KBM-7 (cell line): ENCODE measurements at regions not wholly inside any gene's neighbourhood (a gene's known extent, or its start where the extent isn't known, plus 50 kb on each side); places are given as distances from the start of the nearest gene placed in this dataset.

ENCODE experiments used
- DNase-seq: peaks from one replicate; pipeline ENCODE4 v3.0.0-alpha.2; 2015
- in situ Hi-C: fragments of 300-500 bp; cut with MboI; formaldehyde crosslinking; loops from 2 replicates; pipeline ENCODE4 v1.14.3; 2020; ENCODE audit warnings: low sequenced_read_pairs, low pct_unique_long_range_greater_than_20kb, mixed read lengths

DNA sequence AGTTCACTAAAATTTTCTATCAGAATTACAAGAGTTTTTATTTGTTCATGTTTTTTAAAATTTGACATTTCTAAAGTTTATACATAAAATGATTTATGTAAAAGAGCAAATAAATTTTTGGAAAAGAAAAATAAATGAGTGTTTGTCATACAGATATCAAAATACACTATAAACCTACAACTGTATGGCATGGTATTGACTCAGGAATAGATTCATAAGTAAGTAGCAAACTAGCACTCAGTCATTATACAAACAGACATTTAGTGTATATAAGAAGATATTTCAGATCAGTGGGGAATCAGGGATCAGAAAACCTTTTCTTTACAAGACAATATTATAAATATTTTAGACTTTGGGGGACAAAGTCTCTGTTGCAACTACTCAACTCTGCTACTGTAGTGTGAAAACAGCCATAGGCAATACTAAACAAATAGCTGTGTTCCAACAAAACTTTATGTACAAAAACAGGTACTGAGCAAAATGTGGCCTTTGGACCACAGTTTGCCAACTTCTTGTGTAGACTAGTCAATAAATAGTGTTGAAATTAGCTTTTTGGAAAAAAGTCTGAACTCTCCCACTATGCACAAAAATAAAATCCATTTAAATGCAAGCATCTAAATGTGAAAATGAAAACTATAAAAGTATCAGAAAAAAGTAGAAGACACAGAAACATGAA, 508.8 kb upstream of the CAMK1G start:
- no peak for DNase-seq

DNA sequence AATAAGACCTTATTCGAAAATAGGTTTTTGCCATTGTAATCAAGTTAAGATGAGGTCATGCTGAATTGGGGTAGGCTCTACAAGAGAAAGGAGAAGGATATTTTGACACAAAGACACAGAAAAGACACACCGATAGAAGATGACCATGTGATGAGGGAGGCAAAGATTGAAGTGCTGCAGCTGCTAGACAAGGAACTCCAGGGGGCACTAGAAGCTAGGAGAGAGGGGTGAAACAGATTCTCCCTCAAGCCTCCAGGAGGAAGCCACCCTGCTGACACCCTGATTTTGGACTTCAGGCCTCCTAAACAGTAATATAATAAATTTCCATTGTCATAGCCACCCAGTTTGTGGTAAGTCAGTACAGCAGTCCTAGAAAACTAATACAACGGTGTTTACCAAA, 506.8 kb upstream of the CAMK1G start:
- in situ Hi-C loops, result no loop called here
- DNase-seq, result peak; percentile 10

More for the DNA sequence above, 508.8 kb upstream of the CAMK1G start:
- in situ Hi-C loops, result no loop called here

DNA sequence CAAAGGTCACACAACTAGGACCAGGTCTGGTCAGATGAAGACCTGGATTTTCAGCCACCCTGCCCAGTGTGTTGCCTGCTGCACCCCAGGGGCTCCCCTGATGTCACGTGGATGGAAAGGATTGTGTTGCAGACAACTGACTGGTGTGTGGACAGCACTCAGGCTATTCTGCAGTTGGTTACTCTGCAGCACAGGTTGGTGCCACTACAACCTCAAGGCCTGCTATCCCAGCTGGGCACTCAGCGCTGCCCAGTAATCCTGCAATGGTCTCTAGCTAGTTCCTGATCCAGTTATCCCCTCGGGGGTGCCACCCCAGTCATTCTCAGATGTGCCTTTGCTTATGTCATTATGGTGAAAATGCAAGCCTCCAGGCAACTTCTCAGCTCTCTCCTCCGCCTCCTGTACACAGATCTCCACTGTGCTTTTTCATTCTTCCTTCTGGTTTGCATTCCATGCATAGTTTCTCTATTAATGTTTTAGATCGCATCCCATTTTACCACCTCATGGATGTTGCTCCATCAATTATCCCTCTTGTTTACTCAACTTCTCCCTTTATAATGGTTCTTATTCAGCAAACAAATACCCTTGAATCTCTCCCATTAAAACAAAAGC, 503.2 kb upstream of the CAMK1G start:
- in situ Hi-C loops, result no loop called here
- no peak for DNase-seq

DNA sequence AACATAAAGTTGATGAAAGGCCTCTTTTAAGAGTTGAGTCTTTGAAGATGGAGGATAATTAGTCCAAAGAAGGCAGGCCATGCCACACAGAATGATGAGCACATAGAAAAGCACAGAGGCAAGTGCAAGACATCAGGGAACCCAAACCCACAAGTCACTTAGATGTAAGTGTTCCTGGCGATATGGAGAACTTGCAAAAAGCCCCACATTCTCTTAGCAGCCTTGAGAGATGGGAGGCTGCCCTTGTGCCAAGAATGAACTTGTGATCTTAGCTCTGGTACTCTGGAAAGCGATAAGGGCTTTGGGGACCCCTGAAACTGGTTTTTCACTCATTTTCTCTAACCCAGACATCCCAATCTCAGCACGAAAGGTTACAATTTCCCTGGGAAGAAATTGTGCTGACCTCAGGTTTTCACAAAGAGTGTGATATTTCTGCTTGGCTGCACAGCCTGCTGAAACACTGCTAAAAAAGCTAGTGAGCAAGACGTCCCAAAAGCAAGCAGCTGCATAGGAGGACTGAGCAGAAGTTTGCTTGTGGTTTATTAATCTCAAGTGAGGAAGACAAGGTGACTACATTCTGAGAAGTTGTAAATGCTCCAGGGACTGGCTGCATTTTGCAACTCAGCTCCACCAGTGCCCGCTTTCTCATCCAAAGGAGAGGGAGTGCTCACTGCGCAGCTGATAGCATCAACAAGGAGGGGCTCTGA, 496.9 kb upstream of the CAMK1G start:
- DNase-seq, result no peak
- in situ Hi-C loops, result no loop called here

DNA sequence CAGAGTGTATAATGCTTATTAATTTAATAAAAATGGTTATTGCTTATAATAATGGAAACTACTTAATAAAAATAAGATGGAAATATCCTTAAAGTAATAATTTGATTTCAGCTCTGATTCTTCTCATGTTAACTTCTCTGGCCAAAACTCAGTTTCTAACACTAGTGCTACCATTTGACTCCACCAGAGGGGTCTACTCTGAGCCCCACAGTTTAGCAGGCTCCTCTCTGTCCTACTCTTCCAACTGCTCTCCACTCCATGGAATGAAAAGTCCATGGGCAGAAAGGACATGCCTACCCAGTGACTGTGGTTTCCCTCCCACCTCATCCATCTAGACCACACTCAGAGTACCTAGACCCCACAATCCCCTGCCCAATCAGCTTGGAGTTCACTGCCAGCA, 489.1 kb upstream of the CAMK1G start:
- no peak for DNase-seq
- in situ Hi-C loops, result no loop called here

DNA sequence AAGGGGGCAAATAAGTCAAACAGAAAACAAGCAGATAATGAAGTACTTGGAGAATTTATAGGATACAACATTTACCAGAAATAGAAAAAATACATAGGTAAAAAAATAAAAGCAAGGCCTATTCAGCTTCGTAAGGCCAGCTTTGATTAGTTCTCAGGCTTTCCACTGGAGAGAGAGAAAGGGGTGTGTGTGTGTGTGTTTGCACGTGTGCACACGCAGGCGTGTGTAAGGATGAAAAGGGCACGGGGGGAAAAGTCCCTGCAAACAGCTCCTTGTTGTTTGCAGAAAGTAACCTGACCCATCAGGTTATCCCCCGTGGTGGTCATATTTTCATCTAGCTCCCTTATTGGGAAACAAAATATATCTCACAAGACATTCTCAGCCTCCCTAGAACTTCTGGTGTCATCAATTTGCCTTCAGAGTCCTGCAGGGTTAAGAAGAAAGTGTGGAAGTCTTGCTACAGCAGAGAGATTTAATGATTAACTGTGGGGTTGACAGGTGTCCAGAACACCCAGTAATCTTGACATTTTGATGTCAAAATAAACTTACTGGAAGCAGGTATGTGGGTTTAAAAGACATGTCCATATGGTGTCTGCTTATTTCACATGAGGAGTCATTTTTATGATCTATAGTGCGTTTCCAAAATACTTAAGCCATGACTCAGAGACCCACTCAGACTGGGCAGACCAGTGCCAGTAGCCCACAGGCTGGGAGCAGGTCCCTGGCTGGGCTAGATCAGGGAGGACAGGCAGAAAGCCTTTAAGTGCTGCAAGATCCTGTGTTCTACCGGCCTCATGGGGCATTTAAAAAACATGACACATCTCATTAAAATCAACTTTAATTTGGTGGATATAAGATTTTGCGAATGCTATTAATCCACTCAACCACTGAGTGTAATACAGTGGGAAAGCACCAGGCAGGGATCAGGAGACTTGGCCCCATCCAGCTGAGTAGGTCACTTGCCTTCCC, 487.6 kb upstream of the CAMK1G start:
- in situ Hi-C loops, result no loop called here
- no peak for DNase-seq

DNA sequence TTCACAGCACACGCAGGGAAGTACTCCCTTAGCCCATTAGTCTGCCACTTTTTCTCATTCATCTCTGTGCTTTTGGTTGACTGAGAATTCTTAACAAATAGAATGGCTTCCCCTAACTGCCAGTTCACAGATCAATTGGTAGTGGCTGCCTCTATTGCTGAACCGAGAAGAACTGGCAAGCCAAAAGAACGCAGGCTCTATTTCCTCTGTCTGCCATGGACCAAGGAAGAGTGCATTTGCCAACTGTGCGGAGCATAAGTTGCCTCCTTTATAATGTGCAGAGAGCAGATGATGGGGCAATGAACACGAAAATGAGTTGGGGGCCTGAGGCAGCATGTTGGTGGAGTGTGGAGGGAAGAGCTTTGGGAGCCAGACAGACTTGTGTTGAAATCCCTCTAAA, 483.1 kb upstream of the CAMK1G start:
- DNase-seq, result no peak
- in situ Hi-C loops, result no loop called here

DNA sequence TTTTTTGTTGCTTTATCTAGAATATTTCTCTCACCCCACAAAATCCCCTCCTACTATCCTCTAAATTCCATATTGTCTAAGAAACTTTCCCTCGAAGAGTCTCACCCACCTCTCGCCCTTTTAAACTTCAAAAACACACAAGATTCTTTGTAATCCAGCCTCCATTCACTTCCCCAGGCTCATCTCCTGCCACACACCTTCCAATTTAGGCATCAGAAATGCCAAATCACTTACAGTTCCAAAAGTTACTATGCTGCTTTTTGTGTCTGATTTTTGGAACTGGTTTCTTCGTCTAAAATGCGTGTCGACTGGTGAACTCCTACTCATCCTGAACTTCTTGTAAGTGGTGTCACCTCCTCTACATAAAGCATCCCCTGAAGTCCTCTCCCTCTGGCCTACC, 482.4 kb upstream of the CAMK1G start:
- no peak for DNase-seq
- in situ Hi-C loops, result no loop called here

DNA sequence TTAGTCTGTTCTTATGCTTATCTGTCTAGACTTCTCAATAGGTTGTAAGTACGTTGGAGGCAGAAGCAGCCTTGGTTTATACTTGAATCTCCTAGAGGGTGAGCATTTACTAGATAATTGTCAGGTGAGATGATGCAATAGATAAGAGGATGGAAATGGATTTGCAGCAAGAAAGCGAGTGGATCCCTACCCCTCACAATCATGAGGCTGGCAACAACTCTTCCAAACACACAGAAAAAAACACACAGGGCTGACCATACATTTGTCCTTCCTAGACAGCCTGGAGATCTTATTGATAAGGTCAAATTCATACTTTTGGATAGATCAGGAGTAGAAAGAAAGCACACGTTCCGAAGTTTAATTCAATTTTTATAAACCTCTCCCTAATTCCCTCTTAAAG, 481.4 kb upstream of the CAMK1G start:
- in situ Hi-C loops, result no loop called here
- no peak for DNase-seq

DNA sequence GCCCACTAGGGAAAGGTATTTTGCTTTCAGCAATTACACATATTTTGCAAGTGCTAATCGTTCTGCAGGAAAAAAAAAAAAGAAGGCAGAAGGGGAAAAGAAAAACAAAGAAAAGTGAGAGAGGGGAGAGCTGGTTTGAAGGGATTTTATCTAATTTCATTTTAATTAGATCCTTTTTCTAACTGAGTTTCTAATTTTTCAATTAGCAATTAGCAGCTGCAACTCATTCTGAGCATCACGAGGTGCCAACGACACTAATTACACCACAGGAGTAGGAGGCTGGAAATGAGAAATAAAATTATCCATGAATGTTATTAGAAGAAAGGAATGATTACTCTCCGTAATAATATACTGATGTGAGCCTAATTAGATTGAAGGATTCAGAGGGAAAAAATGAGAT, 481.0 kb upstream of the CAMK1G start:
- in situ Hi-C loops, result no loop called here
- no peak for DNase-seq

DNA sequence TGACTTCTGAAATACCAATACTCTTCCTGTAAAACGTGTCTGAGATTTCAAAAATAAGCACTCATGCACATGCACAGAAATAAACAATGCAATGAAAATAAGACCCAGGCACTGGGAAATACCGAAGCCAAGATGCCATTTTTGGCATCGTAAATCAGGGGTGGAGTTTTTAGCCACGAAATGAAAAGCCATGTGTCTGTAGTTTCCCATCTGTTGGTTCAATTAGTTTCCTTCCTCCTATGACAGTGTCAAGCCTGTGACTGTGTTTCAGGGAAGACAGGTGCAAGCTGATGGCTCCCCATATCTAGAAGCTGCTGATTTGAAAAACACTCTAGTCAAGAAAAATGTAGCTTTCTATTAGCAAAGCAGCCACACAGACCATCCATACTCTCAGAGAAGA, 480.4 kb upstream of the CAMK1G start:
- DNase-seq, result no peak

DNA sequence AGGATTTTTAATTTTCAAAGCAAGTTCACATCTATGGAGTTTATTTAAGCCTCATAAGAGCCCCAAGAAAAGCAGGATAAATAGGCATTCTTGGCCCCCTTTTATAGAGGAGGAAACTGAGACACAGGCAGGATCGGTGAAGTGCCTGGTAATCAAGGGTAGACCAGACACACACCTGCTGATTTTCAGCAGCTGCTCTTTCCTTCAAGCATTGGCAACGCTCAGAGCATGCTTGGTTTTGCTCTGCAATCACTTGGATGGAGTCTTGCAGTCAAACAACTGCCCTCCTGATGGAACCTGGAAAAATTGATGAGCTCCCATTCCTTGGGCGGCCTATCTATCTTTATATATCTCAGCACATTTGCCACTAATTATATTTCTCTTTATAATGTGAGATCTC, 478.9 kb upstream of the CAMK1G start:
- in situ Hi-C loops, result no loop called here
- no peak for DNase-seq

More for the DNA sequence above, 480.4 kb upstream of the CAMK1G start:
- in situ Hi-C loops, result no loop called here

DNA sequence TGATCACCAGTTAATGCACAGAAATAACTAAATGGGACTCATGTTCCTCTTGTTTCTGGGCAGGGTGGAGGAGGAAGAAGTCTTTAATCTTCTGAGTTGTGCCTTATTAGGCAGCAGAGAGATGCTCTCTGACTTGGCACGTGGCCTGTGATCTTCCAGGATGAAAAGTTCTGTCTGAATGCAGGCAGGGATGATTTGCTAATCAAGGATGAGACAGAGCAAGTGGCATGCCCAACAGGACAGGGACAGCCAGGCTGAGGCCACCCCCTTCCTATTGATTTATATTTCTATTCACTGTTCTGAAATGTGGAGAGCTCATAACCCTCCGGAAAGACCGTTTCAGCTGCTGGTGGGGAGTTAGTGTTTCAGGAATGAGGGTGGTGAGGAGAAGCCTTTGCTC, 477.8 kb upstream of the CAMK1G start:
- in situ Hi-C loops, result no loop called here

DNA sequence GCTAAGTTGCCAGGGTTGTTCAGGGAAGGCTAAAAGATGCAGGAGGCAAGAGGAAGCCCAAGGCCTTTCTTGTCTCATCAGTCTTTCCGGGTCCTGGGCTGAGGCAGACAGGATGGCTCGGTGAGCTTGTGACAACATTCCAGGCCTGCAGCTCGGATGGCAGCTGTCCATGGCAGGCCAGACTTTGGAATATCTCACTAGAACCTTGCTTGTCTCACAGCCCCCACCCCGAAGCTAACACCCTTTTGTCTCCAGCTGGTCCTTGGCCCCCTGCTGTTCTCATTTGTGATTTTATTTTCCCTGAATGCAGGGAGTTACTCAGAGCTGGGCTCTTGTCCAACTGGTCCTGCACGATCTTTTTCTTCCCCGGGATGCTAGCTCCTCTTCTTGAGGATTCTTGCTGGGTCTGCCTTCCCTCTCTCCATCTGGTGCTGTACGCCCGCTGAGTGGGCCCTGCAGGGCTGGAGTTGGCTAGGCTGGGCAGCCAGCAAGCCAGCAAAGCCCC, 477.2 kb upstream of the CAMK1G start:
- in situ Hi-C loops, result no loop called here
- no peak for DNase-seq

More for the DNA sequence above, 477.8 kb upstream of the CAMK1G start:
- no peak for DNase-seq

DNA sequence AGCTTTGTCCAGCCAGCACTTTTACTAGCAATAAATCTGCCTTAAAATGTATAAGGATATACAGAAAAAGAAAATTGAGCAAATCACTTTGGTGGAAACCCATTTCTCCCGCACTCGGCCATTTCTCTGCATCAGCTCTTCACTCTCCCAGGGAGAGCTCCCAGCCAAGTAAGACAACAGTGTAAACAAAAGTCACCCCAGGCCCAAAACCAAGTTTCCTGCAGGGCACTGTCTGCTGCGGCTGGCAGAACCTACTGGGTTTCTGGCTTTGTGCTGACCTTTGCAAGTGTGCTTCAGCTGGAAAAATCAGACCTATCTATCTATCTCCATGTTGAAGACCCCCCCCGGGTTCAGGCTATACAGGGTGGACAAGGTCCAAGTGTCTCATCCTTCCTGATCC, 476.7 kb upstream of the CAMK1G start:
- DNase-seq, result no peak
- in situ Hi-C loops, result no loop called here

DNA sequence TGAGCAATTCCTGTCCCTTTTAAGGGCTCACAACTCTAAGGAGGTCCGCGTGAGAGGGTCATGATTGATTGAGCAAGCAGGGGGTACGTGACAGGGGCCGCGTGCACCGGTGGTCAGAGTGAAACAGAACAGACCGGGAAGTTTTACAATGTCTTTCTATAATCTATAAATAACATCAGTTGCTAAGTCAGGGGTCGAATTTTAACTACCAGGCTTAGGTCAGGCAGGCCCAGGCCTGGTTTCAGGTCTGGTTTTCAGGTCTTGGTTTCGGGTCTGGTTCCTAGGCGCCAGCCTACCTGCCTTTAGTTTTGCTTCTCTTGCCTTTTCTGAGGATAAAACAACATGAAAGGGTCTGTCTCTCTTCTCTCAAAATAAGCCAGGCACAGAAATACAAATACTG, 476.0 kb upstream of the CAMK1G start:
- in situ Hi-C loops, result no loop called here
- no peak for DNase-seq

DNA sequence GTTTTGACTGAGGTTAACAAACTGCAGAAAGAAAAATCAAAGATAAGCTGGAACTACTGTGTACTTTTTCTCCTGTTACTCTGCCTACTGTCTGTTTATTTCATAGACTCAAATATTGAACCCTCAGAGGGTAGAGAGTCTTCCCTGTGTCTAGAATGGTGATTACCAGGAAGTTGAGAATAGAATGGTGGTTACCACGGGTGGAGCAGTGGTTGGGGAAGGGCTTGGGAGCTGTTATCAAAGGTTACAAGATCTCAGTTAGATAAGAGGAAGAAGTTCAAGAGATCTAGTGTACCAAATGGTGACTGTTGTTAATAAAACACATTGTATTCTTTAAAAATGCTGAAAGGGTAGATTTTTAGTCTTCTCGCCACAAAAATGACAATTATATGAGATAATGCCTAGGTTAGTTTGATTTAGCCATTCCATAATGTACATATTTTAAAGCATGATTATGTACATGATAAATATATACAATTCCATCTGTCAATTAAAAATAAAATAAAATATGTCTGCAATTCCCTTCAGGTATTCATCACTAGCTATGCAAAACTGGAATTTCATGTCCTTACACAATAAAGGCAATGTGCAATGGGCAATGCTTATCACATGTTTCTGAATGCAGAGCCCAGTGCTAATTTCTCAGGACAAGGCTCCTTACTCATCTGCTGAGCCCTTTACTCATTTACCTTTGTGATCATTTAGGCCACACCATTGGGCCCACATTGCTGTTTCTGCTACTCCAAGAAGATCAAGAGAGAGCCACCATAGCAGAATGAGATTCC, 474.3 kb upstream of the CAMK1G start:
- in situ Hi-C loops, result no loop called here

DNA sequence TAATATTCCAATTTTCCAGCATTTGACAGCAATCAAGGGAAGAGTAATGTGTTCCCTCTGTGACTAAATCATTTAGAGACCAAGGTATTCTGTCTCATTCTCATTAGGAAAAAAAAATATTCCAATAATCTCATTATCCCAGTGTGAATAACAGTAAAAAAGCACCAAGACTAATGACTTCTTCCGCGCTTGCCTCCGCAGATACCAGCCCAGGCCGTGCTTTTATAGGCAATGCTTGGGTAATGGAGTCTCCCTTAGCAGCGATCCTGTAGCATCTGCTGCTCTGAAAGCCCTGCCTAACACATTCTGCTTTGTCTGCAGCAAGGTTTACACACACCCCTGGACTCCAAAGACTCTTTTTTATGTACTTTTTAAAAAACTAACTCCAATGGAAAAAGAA, 470.0 kb upstream of the CAMK1G start:
- DNase-seq, result no peak
- in situ Hi-C loops, result no loop called here

More for the DNA sequence above, 474.3 kb upstream of the CAMK1G start:
- DNase-seq, result no peak

DNA sequence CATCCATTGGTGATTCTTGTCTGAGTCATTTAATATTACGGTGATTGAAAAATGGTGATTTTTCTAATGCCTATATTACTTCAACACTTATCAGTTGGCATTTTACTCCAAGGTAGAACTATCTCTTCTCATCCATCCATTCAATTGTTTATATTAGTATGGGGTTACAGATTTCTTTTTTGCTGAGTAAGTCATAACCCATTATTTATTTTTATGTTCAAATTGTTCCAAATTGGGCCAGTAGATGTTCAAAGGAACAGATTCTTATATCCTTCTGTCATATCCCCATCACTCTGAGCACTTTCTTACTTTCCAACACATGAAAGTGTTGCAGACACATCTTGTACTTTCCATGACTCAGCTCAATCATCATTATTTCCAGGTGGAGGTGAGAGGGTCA, 466.8 kb upstream of the CAMK1G start:
- in situ Hi-C loops, result no loop called here
- DNase-seq, result no peak
